ENCODE measurements at regions not wholly inside any gene's neighbourhood (a gene's known extent, or its start where the extent isn't known, plus 50 kb on each side); places are given as distances from the start of the nearest gene placed in this dataset.
A peak's percentile ranks its signal among the peaks of the same experiment; 100 is the strongest.

GRCh38 chr12:94704452-94705306 lies 54.3 kb upstream of the TMCC3 start:
- Histone ChIP-seq H3K36me3 (no peaks in the 10 kb centered on the region), H3K4me1 (peaks cover 0 to 10% of the 10 kb centered on the region in 2 donors), H3K9me3 (no peaks in the 10 kb centered on the region), H3K4me3 (no peak overlapping the region), H3K27ac (peak overlapping the region; percentile 37 to 49), H3K27me3 (no peaks in the 10 kb centered on the region)
- intact Hi-C loops (cut with DNase I; ENCODE audit: low total_unique reads) = loop anchor here (5.0 kb wide), 1 partner anchor 52 kb away; the partner anchor contains the start of gene TMCC3
- peak in 1 of 2 donors; percentile 37 for DNase-seq
- TF ChIP-seq, protein P1, sequence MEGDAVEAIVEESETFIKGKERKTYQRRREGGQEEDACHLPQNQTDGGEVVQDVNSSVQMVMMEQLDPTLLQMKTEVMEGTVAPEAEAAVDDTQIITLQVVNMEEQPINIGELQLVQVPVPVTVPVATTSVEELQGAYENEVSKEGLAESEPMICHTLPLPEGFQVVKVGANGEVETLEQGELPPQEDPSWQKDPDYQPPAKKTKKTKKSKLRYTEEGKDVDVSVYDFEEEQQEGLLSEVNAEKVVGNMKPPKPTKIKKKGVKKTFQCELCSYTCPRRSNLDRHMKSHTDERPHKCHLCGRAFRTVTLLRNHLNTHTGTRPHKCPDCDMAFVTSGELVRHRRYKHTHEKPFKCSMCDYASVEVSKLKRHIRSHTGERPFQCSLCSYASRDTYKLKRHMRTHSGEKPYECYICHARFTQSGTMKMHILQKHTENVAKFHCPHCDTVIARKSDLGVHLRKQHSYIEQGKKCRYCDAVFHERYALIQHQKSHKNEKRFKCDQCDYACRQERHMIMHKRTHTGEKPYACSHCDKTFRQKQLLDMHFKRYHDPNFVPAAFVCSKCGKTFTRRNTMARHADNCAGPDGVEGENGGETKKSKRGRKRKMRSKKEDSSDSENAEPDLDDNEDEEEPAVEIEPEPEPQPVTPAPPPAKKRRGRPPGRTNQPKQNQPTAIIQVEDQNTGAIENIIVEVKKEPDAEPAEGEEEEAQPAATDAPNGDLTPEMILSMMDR (IDR thresholded peaks at IDR 0.05) = no peak
- no peak for TF ChIP-seq POLR2A (IDR thresholded peaks at IDR 0.05)

GRCh38 chr12:94702696-94703095 lies 52.3 kb upstream of the TMCC3 start:
- no peak for DNase-seq
- no peaks in the 10 kb centered on the region for H3K27me3 ChIP-seq
- intact Hi-C loops (cut with DNase I; ENCODE audit: low total_unique reads) = no loop called here
- no peaks in the 10 kb centered on the region for H3K9me3 ChIP-seq
- no peak overlapping the region for H3K4me3 ChIP-seq
- no peaks in the 10 kb centered on the region for H3K36me3 ChIP-seq
- H3K27ac ChIP-seq = no peak overlapping the region
- peaks cover 0 to 10% of the 10 kb centered on the region in 2 donors for H3K4me1 ChIP-seq
- TF ChIP-seq POLR2A (IDR thresholded peaks at IDR 0.05) = no peak
- TF ChIP-seq, protein P1 (IDR thresholded peaks at IDR 0.05) = no peak

DNA sequence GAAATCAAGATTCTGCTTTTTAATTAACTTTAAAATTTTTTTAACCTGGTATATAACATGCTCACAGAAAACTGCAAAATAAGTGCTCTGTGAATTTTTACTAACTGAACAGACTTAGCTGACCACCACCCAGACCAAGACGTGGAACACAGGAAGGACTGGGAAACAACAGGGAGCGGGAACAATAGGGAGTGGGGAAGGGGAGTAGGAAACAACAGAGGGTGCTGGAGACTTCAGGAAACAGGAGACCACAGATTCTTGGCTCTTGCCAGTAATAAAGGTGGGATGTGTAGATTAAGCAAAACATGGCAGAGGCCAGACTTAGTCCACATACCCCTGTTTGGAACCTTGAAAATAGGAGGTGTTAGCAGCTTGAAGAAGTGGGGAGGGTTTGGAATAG lies 51.4 kb upstream of the TMCC3 start:
- no peak for DNase-seq
- Histone ChIP-seq H3K4me3 (no peak overlapping the region), H3K36me3 (no peaks in the 10 kb centered on the region), H3K9me3 (no peaks in the 10 kb centered on the region), H3K27me3 (no peaks in the 10 kb centered on the region), H3K4me1 (peaks cover 0 to 10% of the 10 kb centered on the region in 2 donors), H3K27ac (no peak overlapping the region)
- intact Hi-C loops (cut with DNase I; ENCODE audit: low total_unique reads) = no loop called here
- TF ChIP-seq POLR2A (IDR thresholded peaks at IDR 0.05) = no peak
- TF ChIP-seq, protein P1 (IDR thresholded peaks at IDR 0.05) = no peak

DNA sequence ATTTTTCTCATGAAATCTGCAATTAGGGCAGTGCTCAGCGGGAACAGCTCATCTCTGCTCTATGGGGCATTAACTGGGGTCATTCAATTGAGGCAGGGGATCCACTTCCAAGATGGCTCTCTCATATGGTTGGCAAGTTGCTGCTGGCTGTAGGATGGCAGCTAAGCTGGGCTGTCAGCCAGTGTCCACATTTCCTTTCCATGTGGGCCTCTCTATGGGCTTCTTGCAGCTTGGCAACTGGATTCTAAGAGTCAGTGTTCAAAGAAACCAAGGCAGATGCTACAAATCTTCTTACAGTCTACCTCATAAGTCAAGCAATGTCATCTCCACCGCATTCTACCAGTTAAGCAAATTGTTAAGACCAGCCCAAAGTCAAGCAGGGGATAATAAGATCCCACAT lies 50.3 kb upstream of the TMCC3 start:
- Histone ChIP-seq H3K27ac (no peak overlapping the region), H3K36me3 (no peaks in the 10 kb centered on the region), H3K4me3 (no peak overlapping the region), H3K4me1 (peaks cover 0 to 10% of the 10 kb centered on the region in 2 donors), H3K27me3 (no peaks in the 10 kb centered on the region), H3K9me3 (no peaks in the 10 kb centered on the region)
- TF ChIP-seq, protein P1 (IDR thresholded peaks at IDR 0.05) = no peak
- no peak for TF ChIP-seq POLR2A (IDR thresholded peaks at IDR 0.05)
- intact Hi-C loops (cut with DNase I; ENCODE audit: low total_unique reads) = no loop called here
- no peak for DNase-seq

MicroRNAs encoded in the stretch of these regions (microRNA counts, 767-probe panel; counts per million panel counts)
- microRNA hsa-miR-492 = 0 counts per million in 2 donors
